H9 (cell line): ENCODE measurements at regions not wholly inside any gene's neighbourhood (a gene's known extent, or its start where the extent isn't known, plus 50 kb on each side); places are given as distances from the start of the nearest gene placed in this dataset.

Experiments used
- DNase-seq: peaks from one replicate; pipeline ENCODE4 v3.0.0-alpha.2; 2017
- H2AFZ ChIP-seq: one replicate; pipeline ENCODE4 v1.6.1; 2013; ENCODE audit warnings: mild to moderate bottlenecking, low read length, control low read depth, moderate library complexity
- H2AK5ac ChIP-seq: 2 replicates; pipeline ENCODE4 v1.6.1; 2013; ENCODE audit warnings: low read length, control low read depth, mixed read lengths; ENCODE audit not compliant: insufficient read length
- H2BK120ac ChIP-seq: one replicate; pipeline ENCODE4 v1.6.1; 2013; ENCODE audit warnings: low read depth, mild to moderate bottlenecking, low read length, control low read depth, inconsistent platforms; ENCODE audit not compliant: poor library complexity, severe bottlenecking
- H2BK12ac ChIP-seq: 2 replicates; pipeline ENCODE4 v1.6.1; 2013; ENCODE audit warnings: low read length, control low read depth, mixed read lengths, low read depth; ENCODE audit not compliant: insufficient read length
- H2BK15ac ChIP-seq: 2 replicates; pipeline ENCODE4 v1.6.1; 2013; ENCODE audit warnings: low read depth, low read length, control low read depth
- H2BK20ac ChIP-seq: one replicate; pipeline ENCODE4 v1.6.1; 2013; ENCODE audit warnings: low read depth, mild to moderate bottlenecking, low read length, control low read depth, inconsistent platforms; ENCODE audit not compliant: poor library complexity, severe bottlenecking
- H2BK5ac ChIP-seq: 2 replicates; pipeline ENCODE4 v1.6.1; 2013; ENCODE audit warnings: low read length, control low read depth, mixed read lengths; ENCODE audit not compliant: insufficient read length
- H3K14ac ChIP-seq: 2 replicates; pipeline ENCODE4 v1.6.1; 2013; ENCODE audit warnings: low read length, control low read depth; ENCODE audit not compliant: insufficient read depth
- H3K18ac ChIP-seq: 2 replicates; pipeline ENCODE4 v1.6.1; 2013; ENCODE audit warnings: low read depth, mild to moderate bottlenecking, mixed read lengths, low read length, control low read depth; ENCODE audit not compliant: insufficient read length
- H3K23ac ChIP-seq: 2 replicates; pipeline ENCODE4 v1.6.1; 2013; ENCODE audit warnings: low read length, control low read depth, mixed read lengths, low read depth; ENCODE audit not compliant: insufficient read length
- H3K23me2 ChIP-seq: 2 replicates; pipeline ENCODE4 v1.6.1; 2013; ENCODE audit warnings: low read depth, mild to moderate bottlenecking, mixed read lengths, low read length, control low read depth; ENCODE audit not compliant: insufficient read length, poor library complexity, severe bottlenecking
- H3K27ac ChIP-seq: 2 replicates; pipeline ENCODE4 v1.5.1; 2013; ENCODE audit warnings: low read length, control low read depth, mixed read lengths, low read depth; ENCODE audit not compliant: insufficient read length
- H3K27me3 ChIP-seq: 2 replicates; pipeline ENCODE4 v1.6.1; 2013; ENCODE audit warnings: low read length, control low read depth, inconsistent platforms; ENCODE audit not compliant: insufficient read depth
- H3K4ac ChIP-seq: 2 replicates; pipeline ENCODE4 v1.6.1; 2013; ENCODE audit warnings: low read depth, mild to moderate bottlenecking, control low read depth, inconsistent platforms, low read length, moderate library complexity
- H3K4me1 ChIP-seq: 2 replicates; pipeline ENCODE4 v1.6.1; 2013; ENCODE audit warnings: low read length, control low read depth, inconsistent platforms; ENCODE audit not compliant: insufficient read depth
- H3K4me2 ChIP-seq: 2 replicates; pipeline ENCODE4 v1.6.1; 2013; ENCODE audit warnings: low read length, control low read depth, mixed read lengths; ENCODE audit not compliant: insufficient read length, insufficient read depth
- H3K56ac ChIP-seq: 2 replicates; pipeline ENCODE4 v1.6.1; 2013; ENCODE audit warnings: low read depth, mild to moderate bottlenecking, mixed read lengths, low read length, control low read depth; ENCODE audit not compliant: insufficient read length
- H3K79me1 ChIP-seq: 2 replicates; pipeline ENCODE4 v1.6.1; 2013; ENCODE audit warnings: low read depth, mild to moderate bottlenecking, moderate library complexity, low read length, control low read depth, inconsistent platforms; ENCODE audit not compliant: insufficient read depth, poor library complexity, severe bottlenecking
- H3K79me2 ChIP-seq: 2 replicates; pipeline ENCODE4 v1.6.1; 2013; ENCODE audit warnings: low read length, control low read depth, inconsistent platforms; ENCODE audit not compliant: insufficient read depth
- H3K9ac ChIP-seq: 2 replicates; pipeline ENCODE4 v1.6.1; 2013; ENCODE audit warnings: low read length, control low read depth, mixed read lengths; ENCODE audit not compliant: insufficient read length; ENCODE audit errors: extremely low read depth
- H3K9me3 ChIP-seq: one replicate; pipeline ENCODE4 v1.6.1; 2013; ENCODE audit warnings: low read depth, low read length, inconsistent platforms; ENCODE audit not compliant: control insufficient read depth
- H3T11ph ChIP-seq: one replicate; pipeline ENCODE4 v1.6.1; 2013; ENCODE audit warnings: mild to moderate bottlenecking, low read length, control low read depth, inconsistent platforms
- H4K20me1 ChIP-seq: one replicate; pipeline ENCODE4 v1.6.1; 2013; ENCODE audit not compliant: control insufficient read depth, insufficient read length, insufficient read depth
- H4K5ac ChIP-seq: 2 replicates; pipeline ENCODE4 v1.6.1; 2013; ENCODE audit warnings: low read depth, mild to moderate bottlenecking, mixed read lengths, low read length, control low read depth; ENCODE audit not compliant: insufficient read length
- H4K8ac ChIP-seq: replicated peaks from 2 replicates; pipeline ENCODE4 v1.6.1; 2013; ENCODE audit warnings: low read length, control low read depth, mixed read lengths, low read depth; ENCODE audit not compliant: insufficient read length
- H4K91ac ChIP-seq: 2 replicates; pipeline ENCODE4 v1.6.1; 2013; ENCODE audit warnings: low read depth, mild to moderate bottlenecking, moderate library complexity, mixed read lengths, low read length, control low read depth; ENCODE audit not compliant: insufficient read length
- H3K27ac Mint-ChIP-seq, 3 experiments: 2 replicates in 2 of 3; 3 replicates in 1 of 3; pipeline ENCODE4 v1.8.0; 2020 to 2021; ENCODE audit warnings: mixed read lengths in 3 of 3, mild to moderate bottlenecking in 1 of 3, moderate library complexity in 1 of 3
- H3K27me3 Mint-ChIP-seq: 2 replicates; pipeline ENCODE4 v1.8.0; 2021; ENCODE audit warnings: low read depth, mild to moderate bottlenecking, moderate library complexity, mixed read lengths
- H3K36me3 Mint-ChIP-seq, 3 experiments: 2 replicates in 2 of 3; 3 replicates in 1 of 3; pipeline ENCODE4 v1.8.0; 2020 to 2021; ENCODE audit warnings: low read depth in 3 of 3, mixed read lengths in 3 of 3; ENCODE audit not compliant: insufficient read depth in 1 of 3
- H3K4me1 Mint-ChIP-seq, 2 experiments: 2 replicates each; pipeline ENCODE4 v1.8.0; 2020; ENCODE audit warnings: mixed read lengths in 2 of 2
- H3K4me3 Mint-ChIP-seq, 2 experiments: 2 replicates in 1 of 2; 3 replicates in 1 of 2; pipeline ENCODE4 v1.8.0; 2020 to 2021; ENCODE audit warnings: mild to moderate bottlenecking in 2 of 2, mixed read lengths in 2 of 2, moderate library complexity in 1 of 2
- H3K9me3 Mint-ChIP-seq, 2 experiments: 2 replicates in 1 of 2; 3 replicates in 1 of 2; pipeline ENCODE4 v1.8.0; 2020; ENCODE audit warnings: mild to moderate bottlenecking in 2 of 2, mixed read lengths in 2 of 2, moderate library complexity in 1 of 2
- TF ChIP-seq, protein P1 (sequence below): fragments of 200-600 bp; sonication (generic); conservative IDR thresholded peaks from 3 replicates; pipeline ENCODE4 v1.8.0; 2021; ENCODE audit warnings: antibody characterized with exemption, mild to moderate bottlenecking

DNA sequence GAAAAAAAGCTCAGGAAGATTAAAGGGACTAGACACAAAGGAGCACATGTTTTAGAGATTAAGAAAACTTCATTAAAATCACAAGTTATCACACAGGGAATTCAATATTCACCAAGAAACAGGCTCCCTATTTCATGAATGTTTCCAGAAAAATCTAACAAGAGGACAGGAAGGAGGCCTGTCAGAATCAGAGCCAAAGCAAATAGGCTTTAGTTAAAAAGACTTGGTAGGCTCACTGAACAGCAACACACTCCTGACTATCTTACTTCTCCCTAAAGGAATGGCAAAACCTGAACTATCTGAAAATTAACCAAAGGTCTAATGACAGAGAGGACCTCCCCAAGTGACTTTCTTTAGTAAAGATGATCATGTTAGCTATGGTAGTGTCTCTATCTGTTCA, 188.3 kb upstream of the MEOX2 start:
- H3K4me1 Mint-ChIP-seq = no peaks in the 10 kb centered on the region
- no peak overlapping the region for H2BK12ac ChIP-seq
- H2BK120ac ChIP-seq = no peak overlapping the region
- no peak overlapping the region for H3K18ac ChIP-seq
- no peaks in the 10 kb centered on the region for H3K79me1 ChIP-seq
- H2BK5ac ChIP-seq = no peak overlapping the region
- no peak overlapping the region for H3K27ac ChIP-seq
- no peak overlapping the region for H2BK20ac ChIP-seq
- no peaks in the 10 kb centered on the region for H3K4me1 ChIP-seq
- no peaks in the 10 kb centered on the region for H3K27me3 Mint-ChIP-seq
- H4K20me1 ChIP-seq = no peaks in the 10 kb centered on the region
- no peak overlapping the region for H3K4ac ChIP-seq
- no peak overlapping the region for H3K4me3 Mint-ChIP-seq
- H4K5ac ChIP-seq = no peak overlapping the region
- no peak overlapping the region for H2BK15ac ChIP-seq
- no peaks in the 10 kb centered on the region for H3K23me2 ChIP-seq
- no peaks in the 10 kb centered on the region for H3K79me2 ChIP-seq
- H3K9ac ChIP-seq = no peak overlapping the region
- H4K8ac ChIP-seq = no peak overlapping the region
- H3K14ac ChIP-seq = no peak overlapping the region
- no peak overlapping the region for H2AFZ ChIP-seq
- H3K23ac ChIP-seq = no peak overlapping the region
- no peak overlapping the region for H4K91ac ChIP-seq
- H3K4me2 ChIP-seq = no peak overlapping the region
- no peak overlapping the region for H3K27ac Mint-ChIP-seq
- TF ChIP-seq, protein P1, sequence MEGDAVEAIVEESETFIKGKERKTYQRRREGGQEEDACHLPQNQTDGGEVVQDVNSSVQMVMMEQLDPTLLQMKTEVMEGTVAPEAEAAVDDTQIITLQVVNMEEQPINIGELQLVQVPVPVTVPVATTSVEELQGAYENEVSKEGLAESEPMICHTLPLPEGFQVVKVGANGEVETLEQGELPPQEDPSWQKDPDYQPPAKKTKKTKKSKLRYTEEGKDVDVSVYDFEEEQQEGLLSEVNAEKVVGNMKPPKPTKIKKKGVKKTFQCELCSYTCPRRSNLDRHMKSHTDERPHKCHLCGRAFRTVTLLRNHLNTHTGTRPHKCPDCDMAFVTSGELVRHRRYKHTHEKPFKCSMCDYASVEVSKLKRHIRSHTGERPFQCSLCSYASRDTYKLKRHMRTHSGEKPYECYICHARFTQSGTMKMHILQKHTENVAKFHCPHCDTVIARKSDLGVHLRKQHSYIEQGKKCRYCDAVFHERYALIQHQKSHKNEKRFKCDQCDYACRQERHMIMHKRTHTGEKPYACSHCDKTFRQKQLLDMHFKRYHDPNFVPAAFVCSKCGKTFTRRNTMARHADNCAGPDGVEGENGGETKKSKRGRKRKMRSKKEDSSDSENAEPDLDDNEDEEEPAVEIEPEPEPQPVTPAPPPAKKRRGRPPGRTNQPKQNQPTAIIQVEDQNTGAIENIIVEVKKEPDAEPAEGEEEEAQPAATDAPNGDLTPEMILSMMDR = no peak
- H3T11ph ChIP-seq = no peak overlapping the region
- H3K9me3 ChIP-seq = no peaks in the 10 kb centered on the region
- H3K27me3 ChIP-seq = no peaks in the 10 kb centered on the region
- H3K56ac ChIP-seq = no peak overlapping the region
- DNase-seq = no peak
- no peaks in the 10 kb centered on the region for H3K36me3 Mint-ChIP-seq
- H2AK5ac ChIP-seq = no peak overlapping the region
- H3K9me3 Mint-ChIP-seq = no peaks in the 10 kb centered on the region
